HG03103 (cell line): ENCODE measurements at regions not wholly inside any gene's neighbourhood (a gene's known extent, or its start where the extent isn't known, plus 50 kb on each side); places are given as distances from the start of the nearest gene placed in this dataset.

Experiments used
- ATAC-seq: cut with Tn5 transposase; IDR thresholded peaks from one replicate; pipeline ENCODE4 v1.9.1; 2021; ENCODE audit warnings: low read depth; ENCODE audit not compliant: unreplicated experiment

DNA sequence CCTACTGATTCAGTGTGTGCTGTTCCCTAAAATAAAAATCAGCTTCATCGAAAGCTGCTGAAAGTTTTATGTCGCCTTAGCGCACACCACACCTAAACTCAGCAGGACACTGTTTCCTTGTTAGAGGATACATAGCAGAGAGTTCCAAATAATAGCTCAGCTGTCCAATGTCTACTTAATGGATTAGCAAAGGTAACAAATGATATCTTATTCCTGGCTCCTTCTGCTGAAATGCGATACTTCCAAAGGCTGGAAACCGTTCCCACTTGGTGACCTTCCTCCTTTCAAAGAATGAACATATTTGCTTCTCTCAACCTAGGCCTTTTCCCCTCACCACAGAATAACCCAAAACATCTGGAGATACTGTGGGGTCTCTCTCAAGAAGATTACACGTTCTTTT lies 189.5 kb upstream of the GMDS start:
- ATAC-seq: no peak

DNA sequence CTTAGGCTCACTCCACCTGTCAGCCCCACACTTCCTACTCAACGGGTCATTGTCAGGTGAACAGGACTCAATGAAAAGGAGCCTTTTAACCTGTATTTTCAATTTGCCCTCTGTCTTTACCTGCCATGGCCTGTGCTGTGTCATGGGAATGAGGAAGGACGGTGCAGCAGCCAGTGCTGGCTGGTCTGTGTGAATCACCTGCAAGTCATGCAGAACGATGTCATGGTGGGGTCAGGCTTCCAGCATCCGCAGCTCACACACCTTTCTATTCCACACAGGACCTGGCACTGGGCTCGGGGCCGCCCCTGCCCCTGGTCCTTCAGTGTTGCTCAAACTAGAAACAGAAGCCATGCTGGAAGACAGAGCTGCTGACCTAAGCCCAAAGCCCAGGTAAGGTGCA lies 188.7 kb upstream of the GMDS start:
- no peak for ATAC-seq

DNA sequence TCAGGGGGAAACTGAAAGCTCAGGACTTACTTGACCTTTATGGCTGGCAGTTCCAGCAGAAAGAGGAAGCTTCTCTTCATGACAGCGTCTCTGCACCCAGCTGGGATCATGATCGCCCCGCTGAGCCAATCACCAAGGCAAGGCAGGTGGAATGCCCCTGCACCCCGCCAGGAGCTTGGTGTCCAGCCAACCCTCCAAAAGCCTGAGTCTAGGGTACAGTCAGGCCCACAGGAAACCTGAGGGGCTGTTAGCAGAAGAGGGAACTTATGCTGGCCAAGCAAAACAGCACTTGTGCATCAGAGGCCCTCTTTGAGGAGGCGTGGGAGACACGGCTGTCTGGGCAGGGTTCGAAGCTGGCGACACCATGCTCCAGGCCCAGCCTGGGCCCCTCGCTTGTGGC lies 188.3 kb upstream of the GMDS start:
- no peak for ATAC-seq

DNA sequence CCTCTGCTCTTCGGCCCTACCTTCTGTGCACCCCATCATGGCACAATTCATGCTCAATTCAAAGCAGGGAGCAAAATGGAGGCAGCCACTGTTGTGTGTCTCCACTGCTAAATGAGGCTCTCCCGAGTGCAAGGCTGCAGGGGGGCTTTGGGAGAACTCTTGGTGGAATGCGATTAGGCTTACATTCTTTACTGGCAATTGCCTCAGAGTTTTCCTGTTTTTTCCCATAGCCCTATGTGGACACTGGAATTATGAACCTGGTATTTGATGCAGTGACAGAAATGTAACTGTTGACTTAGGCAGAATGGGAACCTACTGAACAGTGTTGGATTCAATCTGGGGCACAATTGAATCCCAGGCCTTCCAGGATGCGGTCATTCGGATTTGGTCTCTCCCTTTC lies 187.9 kb upstream of the GMDS start:
- no peak for ATAC-seq

DNA sequence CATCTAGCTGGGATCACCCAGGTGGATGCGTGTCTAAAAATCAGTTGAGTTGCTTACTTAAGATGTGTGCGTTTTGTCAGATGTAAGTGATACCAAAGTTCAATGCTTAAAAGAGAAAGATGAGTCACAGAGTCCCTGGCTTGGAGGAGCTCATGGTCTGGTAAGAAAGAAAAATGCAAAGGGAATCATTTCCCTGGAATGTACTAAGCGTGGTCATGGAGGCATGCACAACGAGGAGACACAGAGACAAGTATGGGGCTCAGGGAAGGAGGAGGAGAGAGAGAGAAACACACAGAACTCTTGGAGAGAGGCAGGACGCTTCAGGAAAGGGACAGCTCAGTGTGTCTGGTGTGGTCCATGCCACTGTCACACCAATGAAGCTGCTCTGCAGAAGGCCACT lies 186.9 kb upstream of the GMDS start:
- ATAC-seq: no peak

DNA sequence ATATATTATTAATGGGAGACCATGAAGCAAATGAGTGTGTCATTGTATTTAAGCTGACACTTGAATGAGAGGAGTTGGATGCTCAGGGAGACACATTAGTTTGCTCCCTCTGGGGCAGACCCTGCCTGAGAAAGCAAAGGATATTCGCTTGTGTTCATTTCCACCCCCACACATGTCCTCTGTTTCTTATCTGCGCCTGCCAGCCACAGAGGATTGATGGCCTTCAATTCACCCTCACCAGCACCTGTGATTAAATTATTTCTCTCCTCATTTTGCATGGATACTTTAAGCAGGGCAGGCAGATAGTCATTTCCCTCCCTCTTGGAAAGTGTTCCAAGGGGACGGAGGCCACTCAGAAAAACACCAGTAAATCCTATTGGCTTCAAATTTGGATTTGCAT lies 185.2 kb upstream of the GMDS start:
- ATAC-seq: no peak

DNA sequence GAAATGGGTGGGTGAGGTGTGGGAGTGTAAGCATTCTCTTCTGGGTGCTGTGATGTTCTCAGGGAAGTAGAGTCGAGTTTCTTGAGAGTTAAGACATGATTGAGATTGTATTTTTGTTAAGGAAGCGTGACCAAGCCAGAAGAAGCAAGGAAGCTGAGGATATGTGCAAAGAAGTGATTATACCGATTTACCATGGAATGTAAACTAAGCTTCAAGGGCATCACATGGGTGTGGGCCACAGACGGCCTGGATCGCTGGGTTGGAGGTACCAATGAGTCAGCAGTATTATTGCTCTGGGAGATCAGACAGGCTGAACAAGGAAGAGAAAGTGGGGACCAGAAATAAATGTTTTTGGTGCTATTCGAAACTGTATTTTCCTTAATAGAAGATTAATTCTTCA lies 184.1 kb upstream of the GMDS start:
- no peak for ATAC-seq

DNA sequence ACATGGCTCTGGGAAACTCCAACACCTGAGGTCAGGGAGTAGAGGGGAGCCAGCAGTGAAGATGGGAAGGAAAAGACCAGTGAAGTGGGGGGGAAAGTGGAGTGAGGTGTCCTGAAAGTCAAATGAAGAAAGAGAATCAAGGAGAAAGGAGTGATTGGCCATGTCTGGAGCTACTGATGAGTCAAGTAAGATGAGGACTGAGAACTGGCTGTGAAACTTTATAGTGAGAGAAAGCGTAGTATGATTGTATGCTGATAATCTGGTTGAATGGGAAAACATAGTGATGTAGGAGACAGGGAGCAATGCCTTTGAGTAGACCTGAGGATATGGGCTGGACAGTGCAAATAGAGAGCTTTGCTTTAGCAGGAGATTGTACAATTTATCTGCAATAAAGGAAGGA lies 183.6 kb upstream of the GMDS start:
- ATAC-seq: no peak

DNA sequence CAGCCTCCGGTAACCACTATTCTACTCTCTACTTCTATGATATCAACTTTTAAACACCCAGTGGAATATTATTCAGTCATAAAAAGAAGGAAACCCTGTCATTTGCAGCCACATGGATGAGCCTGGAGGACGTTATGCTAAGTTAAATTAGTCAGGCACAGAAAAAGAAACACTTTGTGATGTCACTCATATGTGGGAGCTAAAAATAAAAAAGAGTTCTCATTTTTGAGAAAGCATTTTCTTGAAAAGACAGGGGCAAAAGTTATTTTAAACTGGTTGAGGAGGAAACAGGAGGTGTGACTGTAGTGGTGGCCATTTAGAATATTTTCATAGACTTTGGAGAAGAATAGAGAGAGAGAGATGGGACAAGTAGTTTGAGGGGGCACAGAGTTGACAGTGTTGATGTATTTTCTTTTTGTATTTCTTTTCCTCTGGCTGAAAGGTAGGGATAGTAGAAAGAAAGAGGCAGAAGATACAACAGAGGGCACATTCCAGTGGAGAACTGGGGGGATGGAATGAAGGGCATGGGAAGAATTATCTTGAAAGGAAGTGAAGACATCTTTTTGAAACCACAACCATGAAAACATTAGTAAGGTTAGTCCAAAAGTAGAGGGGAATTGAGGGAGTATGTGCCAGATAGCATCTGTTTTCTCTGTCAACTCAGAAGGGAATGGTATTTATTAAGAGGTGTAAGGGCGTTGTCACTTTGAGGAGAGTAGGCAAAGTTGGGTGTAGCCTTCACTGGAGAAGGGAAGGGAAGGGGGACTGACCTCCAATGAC lies 181.3 kb upstream of the GMDS start:
- ATAC-seq: no peak

DNA sequence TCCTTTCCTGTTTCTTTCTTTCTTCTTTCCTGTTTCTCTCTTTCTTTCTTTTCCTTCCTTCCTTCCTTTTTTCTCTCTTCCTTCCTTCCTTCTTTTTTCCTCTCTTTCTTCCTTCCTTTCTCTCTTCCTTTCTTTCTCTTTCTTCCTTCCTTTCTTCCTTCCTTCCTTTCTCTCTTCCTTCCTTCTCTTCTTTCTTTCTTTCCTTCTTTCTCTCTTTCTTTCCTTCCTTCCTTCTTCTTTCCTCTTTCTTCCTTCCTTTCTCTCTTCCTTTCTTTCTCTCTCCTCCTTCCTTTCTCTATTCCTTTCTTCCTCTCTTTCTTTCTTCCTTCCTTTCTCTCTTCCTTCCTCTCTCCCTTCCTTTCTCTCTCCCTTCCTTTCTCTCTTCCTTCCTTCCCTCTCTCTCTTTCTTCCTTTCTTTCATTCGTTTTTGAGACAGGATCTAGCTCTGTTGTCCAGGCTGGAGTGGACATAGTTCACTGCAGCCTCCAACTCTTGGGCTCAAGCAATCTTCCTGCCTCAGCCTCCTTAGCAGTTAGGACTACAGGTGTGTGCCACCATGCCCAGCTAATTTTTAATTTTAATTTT lies 170.8 kb upstream of the GMDS start:
- ATAC-seq: no peak

DNA sequence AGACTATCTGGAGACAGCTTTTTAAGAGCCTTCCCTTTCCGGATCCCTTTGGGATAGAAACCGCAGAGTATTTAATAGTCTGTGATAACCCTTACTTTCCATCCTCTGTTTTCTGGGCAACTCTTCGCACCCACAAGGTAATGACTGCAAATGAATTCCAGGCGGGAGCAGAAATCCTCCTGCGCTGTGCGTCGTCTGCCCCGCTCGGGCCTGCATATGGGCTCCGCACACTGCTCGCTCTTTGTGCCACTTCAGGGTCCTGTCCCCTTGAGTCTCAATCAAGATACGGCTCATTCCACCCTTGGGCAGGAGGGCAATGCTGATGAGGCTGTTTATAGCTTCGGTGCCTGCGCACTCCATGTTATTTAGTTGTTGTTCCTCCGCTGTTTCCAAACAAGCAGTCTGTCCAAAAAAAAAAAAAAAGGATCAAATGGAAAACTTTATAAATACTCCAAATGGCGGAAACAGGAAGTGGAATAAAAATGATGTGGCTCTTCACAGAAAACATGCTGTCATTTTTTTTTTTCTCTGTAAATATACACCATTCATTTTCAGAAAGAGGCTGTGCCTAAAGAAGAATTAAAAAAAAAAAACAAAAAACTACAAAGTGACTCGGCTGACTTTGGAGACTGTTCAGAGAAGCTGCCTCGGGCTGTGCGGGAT lies 169.6 kb upstream of the GMDS start:
- ATAC-seq: no peak

DNA sequence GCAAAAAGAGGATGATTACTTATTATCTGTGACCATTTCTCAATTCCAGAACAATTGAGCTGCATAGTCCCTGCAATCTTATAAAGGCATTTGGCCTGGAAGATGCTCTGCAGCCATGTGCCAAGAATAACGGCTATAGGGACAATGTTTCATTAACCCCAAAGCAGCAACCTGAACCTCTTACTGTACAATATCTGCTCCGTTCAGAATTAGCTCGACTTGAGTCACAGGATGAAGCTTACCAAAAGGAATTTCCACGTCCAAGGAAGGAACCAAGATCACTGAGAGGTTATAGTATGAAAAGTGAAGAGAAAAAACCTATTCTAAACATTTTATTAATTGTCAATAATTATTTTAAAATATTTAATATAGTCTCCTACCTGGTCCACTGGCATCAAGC lies 167.3 kb upstream of the GMDS start:
- ATAC-seq: no peak

DNA sequence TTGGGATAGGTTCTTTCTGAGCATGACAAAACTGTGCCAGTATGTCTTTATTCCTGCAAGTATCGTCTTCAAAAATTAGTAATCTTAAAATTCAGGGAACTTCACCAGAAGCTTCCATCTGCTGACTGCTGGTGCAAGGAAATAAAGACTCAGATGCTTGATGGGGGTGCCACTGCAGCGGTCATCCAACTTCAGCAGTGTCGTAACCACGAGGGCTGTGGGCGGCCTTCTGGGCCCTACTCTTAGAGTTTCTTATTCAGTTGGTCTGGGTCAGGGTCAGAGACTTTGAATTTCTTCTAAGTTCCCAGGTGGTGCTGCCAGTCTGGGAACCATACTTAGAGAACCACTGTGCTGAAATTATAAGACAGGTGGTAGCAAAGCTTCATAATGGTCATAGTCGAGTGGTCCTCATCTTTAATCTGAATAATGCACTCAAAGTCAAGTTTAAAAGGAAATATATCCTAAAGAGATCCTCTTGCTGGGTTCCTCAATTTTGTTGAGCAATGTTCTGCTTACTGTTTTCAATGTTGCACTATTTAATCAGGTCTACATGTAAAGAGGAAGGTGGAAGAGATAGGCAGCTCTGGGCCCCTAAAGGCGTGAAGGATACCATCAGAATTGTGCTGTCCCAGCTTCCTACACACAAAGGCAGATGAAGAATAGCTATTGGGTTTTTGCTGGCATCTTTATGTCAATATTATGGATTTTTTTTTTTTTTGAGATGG lies 165.4 kb upstream of the GMDS start:
- no peak for ATAC-seq

DNA sequence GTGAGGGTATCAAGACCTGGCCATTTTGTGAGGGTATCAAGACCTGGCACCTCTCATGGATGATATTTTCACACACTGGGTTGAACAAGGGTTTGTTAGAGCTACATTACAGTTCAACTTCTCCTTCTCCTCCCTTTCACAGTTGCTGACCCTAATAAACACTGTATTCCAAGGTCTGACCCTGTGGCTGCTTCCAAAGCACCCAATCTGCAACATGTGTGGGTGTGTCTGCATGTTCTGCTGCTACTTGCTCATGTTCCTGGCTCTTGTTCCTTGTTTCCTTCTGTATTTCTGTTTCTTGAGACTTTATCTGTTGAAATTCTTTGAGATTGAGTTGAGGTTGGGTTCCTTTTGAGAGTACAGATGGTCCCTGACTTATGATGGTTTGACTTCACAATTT lies 162.1 kb upstream of the GMDS start:
- ATAC-seq: no peak

DNA sequence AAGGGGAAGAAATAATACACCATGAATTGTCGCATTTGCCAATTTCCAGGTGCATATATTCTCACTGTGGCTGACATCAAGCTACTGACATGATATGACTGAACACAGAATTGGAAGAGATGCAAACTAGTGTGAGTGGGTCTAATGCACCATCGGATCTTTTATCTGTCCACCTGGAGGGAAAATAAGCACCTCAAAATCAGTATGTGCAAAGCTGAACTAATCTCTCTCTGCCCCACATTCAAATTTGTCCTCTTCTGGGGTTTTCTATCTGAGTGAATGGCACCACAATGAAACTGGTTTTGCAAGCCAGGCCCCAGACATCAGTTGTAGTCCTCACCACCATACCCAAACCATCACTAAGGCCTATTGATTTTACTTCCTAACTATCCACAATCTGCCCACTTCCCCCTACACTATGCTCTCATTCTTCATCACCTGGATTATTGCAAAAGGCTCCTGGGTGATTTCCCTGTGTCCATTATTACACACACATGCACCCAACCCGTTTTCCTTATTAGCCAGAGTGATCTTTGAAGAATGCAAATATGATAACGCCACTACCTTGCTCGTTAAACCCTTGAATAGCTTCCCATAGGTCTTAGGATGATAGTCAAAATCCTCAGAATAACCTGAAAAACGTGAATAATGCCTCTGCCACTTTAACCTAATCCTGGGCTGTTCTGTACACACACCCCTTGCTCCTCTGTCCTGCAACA lies 159.0 kb upstream of the GMDS start:
- ATAC-seq: no peak

DNA sequence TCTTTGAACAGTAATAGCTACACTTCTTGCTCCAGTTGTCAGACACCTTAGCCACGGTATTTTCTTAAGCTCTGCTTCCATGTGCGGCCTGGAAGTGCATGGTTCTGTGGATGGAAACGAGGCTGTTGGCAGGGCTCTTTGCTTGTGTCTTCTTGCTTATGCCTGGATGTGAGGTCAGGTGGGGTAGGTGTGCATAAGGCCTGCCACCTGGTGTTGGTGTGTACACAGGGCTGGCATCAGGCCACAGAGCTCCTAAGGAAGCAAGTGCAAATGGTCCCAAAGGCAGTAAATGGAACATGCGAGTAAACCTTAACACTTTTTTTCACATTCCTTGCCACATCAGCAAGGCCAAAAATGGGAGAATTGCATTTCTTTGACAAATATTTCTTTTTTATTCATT lies 158.1 kb upstream of the GMDS start:
- no peak for ATAC-seq

DNA sequence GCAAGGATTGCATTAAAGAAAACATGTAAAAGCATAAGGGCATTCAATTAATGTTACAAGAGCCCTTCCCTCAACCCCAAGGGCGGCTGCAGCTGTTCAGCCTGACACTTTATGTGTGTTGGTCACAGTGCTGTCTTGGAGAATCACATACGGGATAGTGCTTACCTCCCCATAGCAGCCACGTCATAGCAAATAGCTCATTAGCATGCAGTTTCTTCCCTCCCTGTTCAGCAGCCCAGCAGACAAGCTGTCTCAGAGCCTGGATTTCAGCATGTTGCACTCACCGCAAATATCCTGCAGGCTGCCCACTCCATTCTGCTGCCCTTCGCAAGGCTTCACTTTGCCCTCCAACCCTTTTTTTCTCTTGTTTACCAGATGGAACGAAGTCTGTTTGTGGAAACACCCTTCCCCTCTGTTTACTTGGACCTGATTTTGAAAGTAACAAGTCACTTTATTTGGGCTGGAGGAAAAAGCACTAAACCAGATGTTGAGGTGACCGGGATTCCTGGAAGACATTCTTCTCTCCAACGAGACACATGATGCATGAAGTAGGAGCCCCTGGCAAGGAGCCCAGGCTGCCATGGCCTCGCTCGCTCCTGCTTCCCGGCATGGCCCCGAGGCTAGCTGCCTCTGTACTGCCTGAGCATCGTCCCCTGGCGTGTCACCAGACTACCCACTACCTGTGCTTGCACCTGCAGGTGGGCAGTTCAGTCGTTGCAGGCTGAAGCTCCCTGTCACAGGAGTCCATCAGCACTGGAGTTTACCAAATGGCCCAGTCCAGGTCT lies 151.6 kb upstream of the GMDS start:
- no peak for ATAC-seq

DNA sequence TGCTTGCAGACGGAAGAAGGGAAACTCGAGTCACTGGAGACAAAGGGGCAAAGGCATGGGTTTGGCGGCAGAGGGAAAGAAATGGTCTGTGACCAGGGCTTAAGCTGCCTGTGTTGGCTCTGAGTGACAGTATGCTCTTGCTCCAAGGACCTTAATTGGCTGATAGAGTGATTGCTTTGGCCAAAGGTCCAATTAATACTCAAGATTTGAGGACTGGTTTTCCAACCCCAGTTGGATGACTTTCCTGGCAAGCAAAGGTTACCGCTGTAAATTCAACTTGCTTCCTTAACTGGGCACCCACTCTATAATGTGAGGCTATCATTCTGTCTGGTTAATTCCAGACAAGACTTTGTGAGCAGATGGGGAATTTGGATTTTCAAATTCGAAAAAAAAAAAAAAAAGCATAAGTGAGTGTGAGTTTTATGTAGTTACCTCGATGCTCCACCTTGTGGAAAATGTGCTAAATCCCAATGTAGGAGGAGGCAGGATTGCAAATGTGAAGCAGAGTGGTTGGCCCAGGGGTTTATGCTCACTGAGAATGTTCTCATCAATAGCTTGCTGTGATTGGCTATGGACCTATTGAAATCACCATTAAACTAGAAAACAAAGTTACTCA lies 150.7 kb upstream of the GMDS start:
- ATAC-seq: no peak

DNA sequence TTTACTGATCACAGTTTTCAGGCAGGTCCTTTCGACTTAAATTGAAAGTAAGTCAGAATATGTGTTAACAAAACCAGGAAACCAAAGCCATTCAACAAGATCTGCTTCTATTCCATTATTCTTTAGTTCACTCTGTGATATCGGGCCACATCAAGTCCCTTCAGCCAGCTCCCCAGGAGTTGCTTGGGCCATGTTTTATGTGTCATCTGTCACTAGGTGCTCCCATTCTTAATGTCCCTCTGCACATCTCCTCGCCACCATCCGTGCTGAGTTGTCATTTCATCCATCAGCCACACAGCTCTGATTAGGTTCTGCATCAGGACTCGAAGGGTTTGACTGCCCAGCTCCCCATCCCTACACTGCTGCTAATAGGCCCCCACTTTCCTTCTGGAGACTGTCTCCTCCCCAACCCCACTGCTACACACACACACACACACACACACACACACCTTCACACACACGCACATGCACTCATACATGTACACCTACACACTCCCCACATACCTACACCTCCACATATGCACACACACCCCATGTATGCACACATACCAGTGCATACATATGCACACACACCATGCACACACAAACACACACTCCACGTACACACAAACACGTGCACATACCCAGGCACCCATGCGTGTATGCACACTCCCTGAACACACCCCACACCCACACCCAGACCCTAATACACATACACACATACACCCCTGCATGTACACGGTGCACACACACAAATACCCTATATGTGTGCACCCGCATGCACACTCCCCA lies 143.3 kb upstream of the GMDS start:
- ATAC-seq: no peak
